ENCODE measurements at regions not wholly inside any gene's neighbourhood (a gene's known extent, or its start where the extent isn't known, plus 50 kb on each side); places are given as distances from the start of the nearest gene placed in this dataset.

- Histone ChIP-seq H3K36me3 (ENCODE audit: control insufficient read depth in 2 of 2, extremely low read depth in 1 of 2, insufficient read depth in 2 of 2, low read length in 2 of 2) (no peaks in the 10 kb centered on the region), H3K79me2 (ENCODE audit: control insufficient read depth, insufficient read depth, low read length) (no peaks in the 10 kb centered on the region), H2AFZ (ENCODE audit: control insufficient read depth, low read length) (no peak overlapping the region), H4K20me1 (ENCODE audit: control insufficient read depth, extremely low read depth, insufficient read depth, low read length) (no peaks in the 10 kb centered on the region), H3K4me1 (ENCODE audit: control insufficient read depth, extremely low read depth, insufficient read depth, low read length) (no peaks in the 10 kb centered on the region), H3K4me3 (ENCODE audit: control insufficient read depth in 2 of 3, extremely low read depth in 1 of 3, insufficient read depth in 2 of 3, low read depth in 1 of 3, low read length in 3 of 3) (no peak overlapping the region), H3K27me3 (ENCODE audit: control insufficient read depth, extremely low read depth, insufficient read depth, low read length) (no peaks in the 10 kb centered on the region), H3K9me1 (ENCODE audit: control insufficient read depth, extremely low read depth, insufficient read depth, low read length) (no peaks in the 10 kb centered on the region), H3K4me2 (ENCODE audit: control insufficient read depth, extremely low read depth, insufficient read depth, low read depth, low read length) (no peak overlapping the region), H3K27ac (ENCODE audit: control insufficient read depth, insufficient read depth, low read length) (no peak overlapping the region), H3K9me3 (ENCODE audit: control insufficient read depth, low read depth, low read length) (no peaks in the 10 kb centered on the region), H3K9ac (ENCODE audit: control insufficient read depth, extremely low read depth, insufficient read depth, low read length) (no peak overlapping the region)
- FAIRE-seq (no peak), DNase-seq (ENCODE audit: low read depth, low spot score) (no peak)
- no peak for TF ChIP-seq EZH2 (IDR thresholded peaks at IDR 0.05; ENCODE audit: low read length)
- no peak for TF ChIP-seq CTCF (optimal IDR thresholded peaks at IDR 0.05 in 1 of 3, IDR thresholded peaks at IDR 0.05 in 1 of 3, conservative IDR thresholded peaks at IDR 0.05 in 1 of 3; ENCODE audit: extremely low read depth in 1 of 3, insufficient read depth in 2 of 3, low read length in 3 of 3)
- dilution Hi-C loops (cut with MboI; ENCODE audit: extremely low pct_ligation_motif_present, low sequenced_read_pairs) = no loop called here
These were observed 244.1 kb upstream of the TNC start for GRCh38 chr9:115362101-115362500.

- DNase-seq (ENCODE audit: low read depth, low spot score) (no peak), FAIRE-seq (no peak)
- no peaks in the 10 kb centered on the region for H3K79me2 ChIP-seq (ENCODE audit: control insufficient read depth, insufficient read depth, low read length)
- H3K36me3 ChIP-seq (ENCODE audit: control insufficient read depth in 2 of 2, extremely low read depth in 1 of 2, insufficient read depth in 2 of 2, low read length in 2 of 2) = no peaks in the 10 kb centered on the region
- no peaks in the 10 kb centered on the region for H3K9me3 ChIP-seq (ENCODE audit: control insufficient read depth, low read depth, low read length)
- H3K27ac ChIP-seq (ENCODE audit: control insufficient read depth, insufficient read depth, low read length) = no peak overlapping the region
- no peaks in the 10 kb centered on the region for H3K27me3 ChIP-seq (ENCODE audit: control insufficient read depth, extremely low read depth, insufficient read depth, low read length)
- TF ChIP-seq EZH2 (IDR thresholded peaks at IDR 0.05; ENCODE audit: low read length) (no peak), CTCF (optimal IDR thresholded peaks at IDR 0.05 in 1 of 3, IDR thresholded peaks at IDR 0.05 in 1 of 3, conservative IDR thresholded peaks at IDR 0.05 in 1 of 3; ENCODE audit: extremely low read depth in 1 of 3, insufficient read depth in 2 of 3, low read length in 3 of 3) (no peak)
- no peak overlapping the region for H3K4me3 ChIP-seq (ENCODE audit: control insufficient read depth in 2 of 3, extremely low read depth in 1 of 3, insufficient read depth in 2 of 3, low read depth in 1 of 3, low read length in 3 of 3)
- H3K4me2 ChIP-seq (ENCODE audit: control insufficient read depth, extremely low read depth, insufficient read depth, low read depth, low read length) = no peak overlapping the region
- H3K4me1 ChIP-seq (ENCODE audit: control insufficient read depth, extremely low read depth, insufficient read depth, low read length) = no peaks in the 10 kb centered on the region
- H3K9ac ChIP-seq (ENCODE audit: control insufficient read depth, extremely low read depth, insufficient read depth, low read length) = no peak overlapping the region
- dilution Hi-C loops (cut with MboI; ENCODE audit: extremely low pct_ligation_motif_present, low sequenced_read_pairs) = no loop called here
- H4K20me1 ChIP-seq (ENCODE audit: control insufficient read depth, extremely low read depth, insufficient read depth, low read length) = no peaks in the 10 kb centered on the region
- H2AFZ ChIP-seq (ENCODE audit: control insufficient read depth, low read length) = no peak overlapping the region
- H3K9me1 ChIP-seq (ENCODE audit: control insufficient read depth, extremely low read depth, insufficient read depth, low read length) = no peaks in the 10 kb centered on the region
These were observed 244.7 kb upstream of the TNC start for GRCh38 chr9:115362640-115363039.
